K562 (cell line): ENCODE measurements at regions not wholly inside any gene's neighbourhood (a gene's known extent, or its start where the extent isn't known, plus 50 kb on each side); places are given as distances from the start of the nearest gene placed in this dataset.

ENCODE experiments used
- ATAC-seq: fragments of 200-7000 bp; cut with Tn5 transposase; 3 replicates; pipeline ENCODE4 v1.9.1; 2020; ENCODE audit warnings: moderate library complexity
- BruUV-seq: library from RNA; stranded (reverse); fragments of 400-500 nt; replicated peaks from 2 replicates; lab custom pipeline; 2021; lab: Mats Ljungman, UMichigan
- CTCF ChIA-PET: fragments of 300-600 bp; formaldehyde crosslinking; extraction: SDS; loops from one replicate; lab custom pipeline; 2021; ENCODE audit warnings: low intra/inter-chr PET ratio; lab: Yijun Ruan, JAX
- POLR2A ChIA-PET: fragments of 300-600, 350-650 bp; sonication (Branson Sonifier 250); formaldehyde crosslinking; extraction: SDS; loops from one replicate; lab custom pipeline; 2021; ENCODE audit warnings: antibody characterized with exemption, inconsistent platforms; lab: Yijun Ruan, JAX
- DNase-seq, 4 experiments: peaks; one replicate each; pipeline versions ENCODE4 v3.0.0 to v3.0.0-alpha.2; 2011 to 2018; ENCODE audit warnings: low spot score in 3 of 4, mixed read lengths in 3 of 4; ENCODE audit errors: extremely low read depth in 1 of 4
- FAIRE-seq: peaks from 2 replicates; lab custom pipeline; 2011; peaks lifted over from hg19 to GRCh38; lab: Jason Lieb, UNC
- H2AFZ ChIP-seq: 2 replicates; pipeline ENCODE4 v1.6.0; 2011; ENCODE audit warnings: low read depth, low read length, control low read depth, inconsistent platforms
- H3K27ac ChIP-seq: fragments of 200-600 bp; 3 replicates; pipeline ENCODE4 v1.8.0; 2011; ENCODE audit warnings: low read depth, mild to moderate bottlenecking, control low read depth, inconsistent platforms, low read length, moderate library complexity, mixed read lengths; ENCODE audit errors: extremely low read depth
- H3K27me3 ChIP-seq, 2 experiments: fragments of 300-600 bp in 1 of 2; 2 replicates in 1 of 2; 3 replicates in 1 of 2; pipeline versions ENCODE4 v1.6.0 to v1.8.0; 2011; ENCODE audit warnings: inconsistent platforms in 2 of 2, low read length in 2 of 2, mild to moderate bottlenecking in 1 of 2, mixed read lengths in 1 of 2, moderate library complexity in 1 of 2; ENCODE audit not compliant: control insufficient read depth in 2 of 2, insufficient read depth in 2 of 2
- H3K36me3 ChIP-seq: fragments of 300-600 bp; 3 replicates; pipeline ENCODE4 v1.8.0; 2011; ENCODE audit warnings: mild to moderate bottlenecking, low read length, inconsistent platforms; ENCODE audit not compliant: control insufficient read depth, insufficient read depth
- H3K4me1 ChIP-seq, 2 experiments: fragments of 200-600 bp in 1 of 2; replicated peaks in 1 of 2; 2 replicates in 1 of 2; 3 replicates in 1 of 2; pipeline versions ENCODE4 v1.5.1 to v1.8.0; 2011; ENCODE audit warnings: inconsistent platforms in 2 of 2, low read length in 2 of 2, mild to moderate bottlenecking in 1 of 2, mixed read lengths in 1 of 2, moderate library complexity in 1 of 2; ENCODE audit not compliant: control insufficient read depth in 2 of 2, insufficient read depth in 2 of 2
- H3K4me2 ChIP-seq: 2 replicates; pipeline ENCODE4 v1.6.1; 2011; ENCODE audit warnings: low read length, control low read depth, inconsistent platforms, mixed read lengths; ENCODE audit not compliant: insufficient read depth
- H3K4me3 ChIP-seq: fragments of 200-600 bp; sonication (generic), shearing (Covaris generic); 2 replicates; pipeline ENCODE4 v1.5.1; 2016; ENCODE audit warnings: control low read depth, inconsistent platforms
- H3K79me2 ChIP-seq: fragments of 200-600 bp; 3 replicates; pipeline ENCODE4 v1.8.0; 2011; ENCODE audit warnings: low read length, inconsistent platforms; ENCODE audit not compliant: control insufficient read depth, insufficient read depth
- H3K9ac ChIP-seq, 2 experiments: 2 replicates each; pipeline versions ENCODE4 v1.6.0 to v1.6.1; 2011; ENCODE audit warnings: low read depth in 2 of 2, low read length in 2 of 2, control low read depth in 1 of 2, inconsistent platforms in 1 of 2, mild to moderate bottlenecking in 1 of 2, mixed read lengths in 1 of 2; ENCODE audit not compliant: insufficient read depth in 1 of 2
- H3K9me1 ChIP-seq: one replicate; pipeline ENCODE4 v1.6.0; 2011; ENCODE audit warnings: inconsistent platforms, mild to moderate bottlenecking, low read length, moderate library complexity; ENCODE audit not compliant: control insufficient read depth, insufficient read depth
- H3K9me3 ChIP-seq: replicated peaks from 2 replicates; pipeline ENCODE4 v1.5.1; 2011; ENCODE audit warnings: low read depth, low read length, inconsistent platforms; ENCODE audit not compliant: control insufficient read depth, insufficient read depth
- H4K20me1 ChIP-seq: replicated peaks from 2 replicates; pipeline ENCODE4 v1.6.1; 2011; ENCODE audit warnings: low read length, inconsistent platforms, mixed read lengths; ENCODE audit not compliant: control insufficient read depth, insufficient read depth
- CHCHD3 ChIP-seq: fragments of 250-450 bp; sonication (Bioruptor Pico); IDR thresholded peaks from 2 replicates; pipeline ENCODE4 v2.1.2; 2022; ENCODE audit warnings: mild to moderate bottlenecking
- FOXP1 ChIP-seq: sonication (generic); formaldehyde crosslinking; IDR thresholded peaks from 2 replicates; pipeline ENCODE4 v1.8.0; 2022; ENCODE audit warnings: mild to moderate bottlenecking, missing genetic modification reagents
- GATA2 ChIP-seq: sonication (generic); formaldehyde crosslinking; IDR thresholded peaks from 2 replicates; pipeline ENCODE4 v1.4.0; 2020; ENCODE audit warnings: mild to moderate bottlenecking, missing genetic modification reagents
- NCOA6 ChIP-seq: fragments of 450-650 bp; IDR thresholded peaks from 2 replicates; pipeline ENCODE4 v1.6.1; 2017; ENCODE audit warnings: mild to moderate bottlenecking
- NFXL1 ChIP-seq: fragments of 450-650 bp; formaldehyde crosslinking; IDR thresholded peaks from 2 replicates; pipeline ENCODE4 v1.4.0; 2021; ENCODE audit warnings: mild to moderate bottlenecking
- PURB ChIP-seq: sonication (generic); formaldehyde crosslinking; IDR thresholded peaks from 2 replicates; pipeline ENCODE4 v1.9.0; 2021; ENCODE audit warnings: low read depth, mild to moderate bottlenecking, missing genetic modification reagents
- RBM17 ChIP-seq: fragments of 200-400 bp; formaldehyde crosslinking; IDR thresholded peaks from 2 replicates; pipeline ENCODE4 v1.6.1; 2017; ENCODE audit warnings: low read depth, mild to moderate bottlenecking, low read length, borderline replicate concordance
- SMC3 ChIP-seq: conservative IDR thresholded peaks from 2 replicates; pipeline ENCODE4 v1.6.1; 2011; ENCODE audit warnings: low read depth, low read length, improper control_type of control experiment; ENCODE audit not compliant: insufficient read depth
- TCF7L2 ChIP-seq: fragments of 150-350 bp; IDR thresholded peaks from 2 replicates; pipeline ENCODE4 v1.6.1; 2016; ENCODE audit warnings: low read depth, mild to moderate bottlenecking, low read length, moderate library complexity
- TFE3 ChIP-seq: fragments of 450-650 bp; formaldehyde crosslinking; IDR thresholded peaks from 2 replicates; pipeline ENCODE4 v1.4.0; 2020; ENCODE audit warnings: mild to moderate bottlenecking, mixed read lengths
- WHSC1 ChIP-seq: IDR thresholded peaks from one replicate; pipeline ENCODE4 v1.6.1; 2012; ENCODE audit warnings: low read length, control low read depth, inconsistent platforms
- ZBTB49 ChIP-seq: sonication (generic); formaldehyde crosslinking; IDR thresholded peaks from 2 replicates; pipeline ENCODE4 v1.8.0; 2022; ENCODE audit warnings: missing genetic modification reagents, mild to moderate bottlenecking, borderline replicate concordance
- ZFP1 ChIP-seq: fragments of 450-650 bp; formaldehyde crosslinking; IDR thresholded peaks from 2 replicates; pipeline ENCODE4 v1.4.0; 2020; ENCODE audit warnings: mild to moderate bottlenecking, mixed read lengths
- WGBS: fragments of 100-300 bp; shearing (Covaris generic); methylation state at CpG from one replicate; pipeline ENCODE4 v1.1.6; 2016; ENCODE audit warnings: low coverage, mixed read lengths; ENCODE audit not compliant: insufficient coverage; ENCODE audit errors: missing lambda C conversion rate; 5-methylcytosine and 5-hydroxymethylcytosine counted together
- in situ Hi-C: fragments of 300-500 bp; cut with MboI; formaldehyde crosslinking; loops from 4 replicates; pipeline ENCODE4 v1.15.0; 2018; ENCODE audit warnings: inconsistent platforms, mixed read lengths
- intact Hi-C: fragments of 100-400 bp; cut with micrococcal nuclease; formaldehyde crosslinking; loops from 2 replicates; pipeline ENCODE4 v1.14.2; 2022

- FAIRE-seq (no peak), ATAC-seq (no peak), DNase-seq (no peak)
- no peak overlapping the region for H3K9ac ChIP-seq
- H3K36me3 ChIP-seq = no peaks in the 10 kb centered on the region
- TF ChIP-seq ZBTB49 = no peak
- no peak for TF ChIP-seq CHCHD3 (CRISPR knock-in tag)
- no peak for TF ChIP-seq RBM17
- no peak for TF ChIP-seq TCF7L2
- TF ChIP-seq PURB (CRISPR knock-in tag) = no peak
- no peak for TF ChIP-seq FOXP1 (CRISPR knock-in tag)
- TF ChIP-seq WHSC1 = no peak
- TF ChIP-seq NFXL1 = no peak
- no peak for TF ChIP-seq NCOA6
- TF ChIP-seq ZFP1 (CRISPR knock-in tag) = no peak
- TF ChIP-seq TFE3 (CRISPR knock-in tag) = no peak
- TF ChIP-seq SMC3 = no peak
- TF ChIP-seq GATA2 = no peak
- H3K4me2 ChIP-seq = no peak overlapping the region
- POLR2A ChIA-PET = no interaction called here
- no peak overlapping the region for H3K4me3 ChIP-seq
- 0% methylated on average over 3 of the region's 3 CpGs for WGBS
- no TSS peak for BruUV-seq
- H3K27me3 ChIP-seq = no peaks in the 10 kb centered on the region
- intact Hi-C loops (no loop called here), in situ Hi-C loops (no loop called here)
- H3K4me1 ChIP-seq = no peaks in the 10 kb centered on the region
- CTCF ChIA-PET = no interaction called here
- H3K9me3 ChIP-seq = no peaks in the 10 kb centered on the region
- no peak overlapping the region for H3K27ac ChIP-seq
- no peak overlapping the region for H2AFZ ChIP-seq
- no peaks in the 10 kb centered on the region for H3K79me2 ChIP-seq
- H3K9me1 ChIP-seq = no peaks in the 10 kb centered on the region
- no peaks in the 10 kb centered on the region for H4K20me1 ChIP-seq
These were observed 316.3 kb upstream of the SLC14A2 start for GRCh38 chr18:45298986-45299385.
